A549 (cell line): ENCODE measurements at regions not wholly inside any gene's neighbourhood (a gene's known extent, or its start where the extent isn't known, plus 50 kb on each side); places are given as distances from the start of the nearest gene placed in this dataset.

Source experiments
- EP300 ChIP-seq, 2 experiments: fragments of >200 bp; sonication (Bioruptor Twin); formaldehyde crosslinking; IDR thresholded peaks; 2 replicates in 1 of 2; 3 replicates in 1 of 2; pipeline ENCODE4 v1.6.1; 2016 to 2017
- FOSB ChIP-seq: fragments of 250-450 bp; sonication (Bioruptor Pico); IDR thresholded peaks from 2 replicates; pipeline ENCODE4 v1.5.0; 2020; ENCODE audit warnings: mild to moderate bottlenecking, moderate library complexity
- JUNB ChIP-seq: fragments of >200 bp; sonication (Bioruptor Twin); formaldehyde crosslinking; IDR thresholded peaks from 2 replicates; pipeline ENCODE4 v1.6.1; 2016

DNA sequence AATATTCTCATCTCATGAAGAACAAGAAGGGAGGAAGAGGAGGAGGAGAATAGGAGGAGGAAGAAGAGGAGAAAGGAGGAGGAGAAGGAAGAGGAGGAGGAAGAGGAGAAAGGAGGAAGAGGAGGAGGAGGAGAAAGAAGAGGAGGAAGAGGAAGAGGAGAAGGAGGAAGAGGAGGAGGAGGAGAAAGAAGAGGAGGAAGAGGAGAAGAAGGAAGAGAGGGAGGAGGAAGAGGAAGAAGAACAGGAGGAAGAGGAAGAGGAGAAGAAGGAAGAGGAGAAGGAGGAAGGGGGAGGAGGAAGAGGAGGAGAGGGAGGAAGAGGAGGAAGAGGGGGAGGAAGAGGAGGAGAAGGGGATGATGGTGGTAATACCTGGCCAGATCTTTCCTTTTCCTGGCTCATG, 70.0 kb upstream of the PTPRM start:
- no peak for TF ChIP-seq FOSB
- no peak for TF ChIP-seq JUNB
- no peak for TF ChIP-seq EP300 (IDR thresholded peaks at IDR 0.05)
